Neuronal stem cell (in vitro differentiated cells): ENCODE measurements at regions not wholly inside any gene's neighbourhood (a gene's known extent, or its start where the extent isn't known, plus 50 kb on each side); places are given as distances from the start of the nearest gene placed in this dataset.

Source experiments
- DNase-seq: peaks from one replicate; pipeline ENCODE4 v3.0.0-alpha.2; 2013; ENCODE audit warnings: low spot score
- H2AFZ ChIP-seq: one replicate; pipeline ENCODE4 v1.6.1; 2013; ENCODE audit warnings: mild to moderate bottlenecking, low read length, inconsistent platforms
- H2AK5ac ChIP-seq: 2 replicates; pipeline ENCODE4 v1.6.1; 2013; ENCODE audit warnings: low read depth, mild to moderate bottlenecking, inconsistent platforms, low read length, moderate library complexity, mixed read lengths
- H2BK120ac ChIP-seq: 2 replicates; pipeline ENCODE4 v1.6.1; 2013; ENCODE audit warnings: low read depth, mild to moderate bottlenecking, inconsistent platforms, low read length, moderate library complexity, mixed read lengths
- H2BK12ac ChIP-seq: one replicate; pipeline ENCODE4 v1.6.1; 2013; ENCODE audit warnings: low read length, inconsistent platforms
- H2BK15ac ChIP-seq: 2 replicates; pipeline ENCODE4 v1.6.1; 2013; ENCODE audit warnings: mild to moderate bottlenecking, low read length, inconsistent platforms, mixed read lengths
- H2BK5ac ChIP-seq: one replicate; pipeline ENCODE4 v1.6.1; 2013; ENCODE audit warnings: inconsistent platforms, mild to moderate bottlenecking, low read length, moderate library complexity
- H3K14ac ChIP-seq: one replicate; pipeline ENCODE4 v1.6.1; 2013; ENCODE audit warnings: low read length, inconsistent platforms
- H3K18ac ChIP-seq: 2 replicates; pipeline ENCODE4 v1.6.1; 2013; ENCODE audit warnings: low read length, inconsistent platforms
- H3K23ac ChIP-seq: 2 replicates; pipeline ENCODE4 v1.6.1; 2013; ENCODE audit warnings: low read depth, mild to moderate bottlenecking, mixed read lengths, low read length, inconsistent platforms; ENCODE audit not compliant: poor library complexity
- H3K27ac ChIP-seq: replicated peaks from 3 replicates; pipeline ENCODE4 v1.5.1; 2013; ENCODE audit warnings: low read length, inconsistent platforms
- H3K27me3 ChIP-seq, 3 experiments: 2 replicates each; pipeline ENCODE4 v1.6.1; 2013; ENCODE audit warnings: low read length in 3 of 3, mild to moderate bottlenecking in 2 of 3, inconsistent platforms in 1 of 3, low read depth in 1 of 3, mixed read lengths in 1 of 3, moderate library complexity in 1 of 3; ENCODE audit not compliant: control insufficient read depth in 3 of 3, insufficient read depth in 3 of 3
- H3K36me3 ChIP-seq, 2 donors: replicated peaks in 1 of 2; 2 replicates each; pipeline ENCODE4 v1.6.1; 2013; ENCODE audit warnings: low read length in 2 of 2; ENCODE audit not compliant: control insufficient read depth in 2 of 2, insufficient read depth in 2 of 2
- H3K4ac ChIP-seq: 2 replicates; pipeline ENCODE4 v1.6.1; 2013; ENCODE audit warnings: inconsistent platforms, mild to moderate bottlenecking, low read length, moderate library complexity
- H3K4me1 ChIP-seq, 2 donors: 1 replicate in 1 of 2; 2 replicates in 1 of 2; pipeline ENCODE4 v1.6.1; 2013; ENCODE audit warnings: low read length in 2 of 2, low read depth in 1 of 2; ENCODE audit not compliant: control insufficient read depth in 2 of 2, insufficient read depth in 1 of 2
- H3K4me2 ChIP-seq: one replicate; pipeline ENCODE4 v1.6.1; 2013; ENCODE audit warnings: mild to moderate bottlenecking, low read length, inconsistent platforms; ENCODE audit not compliant: insufficient read depth, poor library complexity, severe bottlenecking
- H3K4me3 ChIP-seq, 2 donors: 2 replicates each; pipeline ENCODE4 v1.5.1; 2013; ENCODE audit warnings: low read length in 2 of 2, mild to moderate bottlenecking in 2 of 2, inconsistent platforms in 1 of 2, moderate library complexity in 1 of 2
- H3K79me1 ChIP-seq: one replicate; pipeline ENCODE4 v1.6.1; 2013; ENCODE audit warnings: low read depth, mild to moderate bottlenecking, inconsistent platforms, low read length, moderate library complexity
- H3K9ac ChIP-seq: one replicate; pipeline ENCODE4 v1.6.1; 2013; ENCODE audit warnings: mild to moderate bottlenecking, low read depth, low read length, inconsistent platforms; ENCODE audit not compliant: poor library complexity
- H3K9me3 ChIP-seq, 2 donors: replicated peaks in 1 of 2; 2 replicates each; pipeline versions ENCODE3 to v1.6.1; 2013; ENCODE audit warnings: low read length in 2 of 2, mild to moderate bottlenecking in 2 of 2, inconsistent platforms in 1 of 2, low read depth in 1 of 2, mixed read lengths in 1 of 2, moderate library complexity in 1 of 2; ENCODE audit not compliant: control insufficient read depth in 2 of 2, insufficient read depth in 1 of 2
- H4K8ac ChIP-seq: one replicate; pipeline ENCODE4 v1.6.1; 2013; ENCODE audit warnings: low read depth, mild to moderate bottlenecking, inconsistent platforms, low read length, moderate library complexity
- H4K91ac ChIP-seq: one replicate; pipeline ENCODE4 v1.6.1; 2013; ENCODE audit warnings: low read length, low read depth, mild to moderate bottlenecking, inconsistent platforms; ENCODE audit not compliant: poor library complexity
- WGBS, 2 donors: extraction: QIAGEN DNeasy Blood & Tissue Kit; methylation state at CpG; one replicate each; pipeline ENCODE4 v1.1.7; 2013; ENCODE audit warnings: missing lambda C conversion rate in 2 of 2, mixed read lengths in 1 of 2; ENCODE audit not compliant: insufficient read length in 2 of 2, insufficient replicate concordance in 1 of 2; ENCODE audit errors: extremely low coverage in 2 of 2; 5-methylcytosine and 5-hydroxymethylcytosine counted together

- Histone ChIP-seq H2AFZ (no peak overlapping the region), H3K36me3 (no peaks in the 10 kb centered on the region), H3K79me1 (no peaks in the 10 kb centered on the region), H3K4me1 (peaks cover 0 to 2% of the 10 kb centered on the region in 2 donors), H4K91ac (no peak overlapping the region), H2BK15ac (no peak overlapping the region), H3K23ac (no peak overlapping the region), H3K18ac (no peak overlapping the region), H2BK120ac (no peak overlapping the region), H3K9me3 (no peaks in the 10 kb centered on the region), H3K4me2 (no peak overlapping the region), H2BK12ac (no peak overlapping the region), H3K27ac (no peak overlapping the region), H3K4me3 (no peak overlapping the region), H2BK5ac (no peak overlapping the region), H4K8ac (no peak overlapping the region), H3K4ac (no peak overlapping the region), H3K27me3 (no peaks in the 10 kb centered on the region), H2AK5ac (no peak overlapping the region), H3K9ac (no peak overlapping the region), H3K14ac (no peak overlapping the region)
- no peak for DNase-seq
- no CpG with 5 or more reads among the region's 3 CpGs for WGBS, 2 donors
Observed at GRCh38 chr3:1960506-1960905, 138.2 kb upstream of the CNTN4 start.

- no peak overlapping the region for H3K18ac ChIP-seq
- no peak overlapping the region for H2BK15ac ChIP-seq
- no peak overlapping the region for H3K4me2 ChIP-seq
- no peak overlapping the region for H3K27ac ChIP-seq
- no peak overlapping the region for H3K4ac ChIP-seq
- no peak overlapping the region for H2AFZ ChIP-seq
- DNase-seq = no peak
- H3K9me3 ChIP-seq = no peaks in the 10 kb centered on the region
- no peak overlapping the region for H3K4me3 ChIP-seq
- no peak overlapping the region for H4K91ac ChIP-seq
- no peak overlapping the region for H2BK5ac ChIP-seq
- H3K79me1 ChIP-seq = no peaks in the 10 kb centered on the region
- WGBS, 2 donors = no CpG with 5 or more reads among the region's 8 CpGs
- H3K9ac ChIP-seq = no peak overlapping the region
- H3K27me3 ChIP-seq = no peaks in the 10 kb centered on the region
- no peak overlapping the region for H2AK5ac ChIP-seq
- no peak overlapping the region for H3K23ac ChIP-seq
- H2BK12ac ChIP-seq = no peak overlapping the region
- no peak overlapping the region for H4K8ac ChIP-seq
- H2BK120ac ChIP-seq = no peak overlapping the region
- no peaks in the 10 kb centered on the region for H3K36me3 ChIP-seq
- peaks cover 0 to 2% of the 10 kb centered on the region in 2 donors for H3K4me1 ChIP-seq
- no peak overlapping the region for H3K14ac ChIP-seq
Observed at GRCh38 chr3:1962396-1963088, 136.1 kb upstream of the CNTN4 start.

GRCh38 chr3:1963896-1964295 is 134.8 kb upstream of the CNTN4 start:
- H2AK5ac ChIP-seq = no peak overlapping the region

GRCh38 chr3:1967525-1967924 is 131.1 kb upstream of the CNTN4 start:
- no peaks in the 10 kb centered on the region for H3K36me3 ChIP-seq
- no peak overlapping the region for H3K4me2 ChIP-seq
- no peaks in the 10 kb centered on the region for H3K9me3 ChIP-seq
- no peak overlapping the region for H3K4me3 ChIP-seq
- H3K23ac ChIP-seq = no peak overlapping the region
- no peak overlapping the region for H3K27ac ChIP-seq
- H3K18ac ChIP-seq = no peak overlapping the region
- H3K79me1 ChIP-seq = no peaks in the 10 kb centered on the region
- H2BK15ac ChIP-seq = no peak overlapping the region
- peaks cover 0 to 2% of the 10 kb centered on the region in 2 donors for H3K4me1 ChIP-seq
- H3K27me3 ChIP-seq = no peaks in the 10 kb centered on the region
- H4K91ac ChIP-seq = no peak overlapping the region
- no peak for DNase-seq
- H3K14ac ChIP-seq = no peak overlapping the region
- no CpG with 5 or more reads among the region's 2 CpGs for WGBS, 2 donors
- H2AK5ac ChIP-seq = no peak overlapping the region
- no peak overlapping the region for H3K9ac ChIP-seq
- no peak overlapping the region for H2BK120ac ChIP-seq
- no peak overlapping the region for H3K4ac ChIP-seq
- H2AFZ ChIP-seq = no peak overlapping the region
- H2BK5ac ChIP-seq = no peak overlapping the region
- H2BK12ac ChIP-seq = no peak overlapping the region
- H4K8ac ChIP-seq = no peak overlapping the region

More at GRCh38 chr3:1963896-1964295, 134.8 kb upstream of the CNTN4 start:
- Histone ChIP-seq H2AFZ (no peak overlapping the region), H2BK15ac (no peak overlapping the region), H4K8ac (no peak overlapping the region), H2BK12ac (no peak overlapping the region), H3K9ac (no peak overlapping the region), H3K9me3 (no peaks in the 10 kb centered on the region), H3K27ac (no peak overlapping the region), H2BK5ac (no peak overlapping the region), H3K18ac (no peak overlapping the region), H3K79me1 (no peaks in the 10 kb centered on the region), H3K4ac (no peak overlapping the region), H3K23ac (no peak overlapping the region), H3K14ac (no peak overlapping the region), H2BK120ac (no peak overlapping the region), H4K91ac (no peak overlapping the region), H3K27me3 (no peaks in the 10 kb centered on the region), H3K4me3 (no peak overlapping the region), H3K4me2 (no peak overlapping the region), H3K4me1 (peaks cover 0 to 2% of the 10 kb centered on the region in 2 donors), H3K36me3 (no peaks in the 10 kb centered on the region)
- DNase-seq = no peak
- no CpG with 5 or more reads among the region's 3 CpGs for whole genome bisulfite sequencing, 2 donors
